Activated T-helper 17 cell treated with anti-CD3 and anti-CD28 coated beads, Interleukin-2, amount 50 U/mL, for 72 hours (primary cell): ENCODE measurements at regions not wholly inside any gene's neighbourhood (a gene's known extent, or its start where the extent isn't known, plus 50 kb on each side); places are given as distances from the start of the nearest gene placed in this dataset.
A peak's percentile ranks its signal among the peaks of the same experiment; 100 is the strongest.

ENCODE experiments used
- ATAC-seq: fragments of 150-1000 bp; cut with Tn5 transposase; replicated peaks from 2 replicates; pipeline ENCODE4 v1.10.0; 2021; ENCODE audit warnings: mild to moderate bottlenecking, moderate library complexity
- H3K27ac Mint-ChIP-seq: one replicate; pipeline ENCODE4 v1.8.0; 2022; ENCODE audit warnings: mixed read lengths
- H3K27me3 Mint-ChIP-seq: one replicate; pipeline ENCODE4 v1.8.0; 2022; ENCODE audit warnings: mixed read lengths
- H3K36me3 Mint-ChIP-seq: one replicate; pipeline ENCODE4 v1.8.0; 2022; ENCODE audit warnings: low read depth, mild to moderate bottlenecking, mixed read lengths
- H3K4me1 Mint-ChIP-seq: one replicate; pipeline ENCODE4 v1.8.0; 2022; ENCODE audit warnings: mixed read lengths
- H3K4me3 Mint-ChIP-seq: one replicate; pipeline ENCODE4 v1.8.0; 2022; ENCODE audit warnings: mild to moderate bottlenecking, mixed read lengths
- H3K9me3 Mint-ChIP-seq: one replicate; pipeline ENCODE4 v1.8.0; 2022; ENCODE audit warnings: mixed read lengths

DNA sequence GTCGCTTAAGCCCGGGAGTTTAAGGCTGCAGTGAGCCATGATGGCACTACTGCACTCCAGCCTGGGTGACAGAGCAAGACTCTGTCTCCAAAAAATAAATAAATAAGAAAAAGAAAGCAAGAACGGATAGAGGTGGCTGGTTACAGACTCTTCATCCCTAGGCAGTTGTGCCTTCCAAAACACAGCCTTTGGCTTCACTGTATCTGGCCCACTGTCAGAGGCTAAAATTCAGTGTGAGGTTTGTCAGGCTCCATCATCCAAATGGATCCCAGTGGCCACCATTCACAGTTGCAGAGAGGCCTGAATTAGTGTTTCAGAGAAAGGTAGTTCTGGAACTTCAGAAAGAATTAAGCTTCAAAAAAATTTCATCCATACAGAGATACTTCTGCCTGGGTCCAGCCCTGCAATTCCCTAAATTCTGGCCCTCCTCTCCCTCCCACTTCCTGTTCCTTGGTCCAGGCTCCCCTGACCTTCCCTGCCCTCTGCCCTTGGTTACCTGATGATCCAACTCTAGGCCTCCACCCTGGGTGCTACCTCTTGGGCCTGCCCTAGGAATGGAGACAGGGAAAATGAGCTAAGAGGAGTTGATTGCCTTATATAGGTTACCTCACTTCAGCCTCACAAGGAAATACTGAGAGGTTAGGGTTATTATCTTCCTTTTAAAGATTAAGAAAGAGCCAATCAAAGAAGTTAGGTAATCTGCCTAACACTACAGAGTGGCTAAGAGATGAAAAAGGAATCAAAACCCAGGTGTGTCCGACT lies 97.2 kb upstream of the SLC44A1 start:
- ATAC-seq = no peak
- Mint-ChIP-seq H3K4me1 (no peaks in the 10 kb centered on the region), H3K4me3 (no peak overlapping the region), H3K27ac (no peak overlapping the region), H3K9me3 (no peaks in the 10 kb centered on the region), H3K36me3 (no peaks in the 10 kb centered on the region), H3K27me3 (peaks cover 3% of the 10 kb centered on the region)

DNA sequence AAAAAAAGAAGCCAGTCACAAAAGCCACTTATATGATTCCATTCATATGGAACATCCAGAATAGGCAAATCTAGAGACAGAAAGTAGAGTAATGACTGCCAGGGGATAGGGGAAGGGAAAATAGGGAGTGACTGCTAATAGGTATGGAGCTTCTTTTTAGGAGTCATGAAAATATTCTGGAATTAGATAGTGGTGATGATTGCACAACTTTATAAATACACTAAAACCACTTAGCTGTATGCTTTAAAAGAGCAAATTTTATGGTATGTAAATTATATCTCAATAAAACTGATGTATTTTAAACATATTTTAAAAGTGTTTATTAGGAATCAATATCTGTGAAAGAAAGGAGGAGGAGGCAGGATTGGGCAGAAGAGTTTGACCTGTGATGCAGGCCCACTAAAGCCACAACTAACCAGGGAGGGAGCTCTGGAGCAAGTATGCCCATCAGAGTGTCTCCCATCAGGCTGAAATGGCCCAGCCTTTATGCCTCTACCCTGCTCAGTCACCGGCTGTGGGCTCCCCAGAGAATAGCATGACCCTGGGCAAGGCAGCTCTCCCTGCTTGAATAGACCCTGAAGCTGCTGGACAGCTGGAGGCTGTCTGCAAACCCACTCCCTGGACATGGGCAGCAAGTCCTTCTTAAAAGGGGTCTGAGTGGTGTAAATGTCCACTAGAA lies 96.0 kb upstream of the SLC44A1 start:
- no peaks in the 10 kb centered on the region for H3K4me1 Mint-ChIP-seq
- no peaks in the 10 kb centered on the region for H3K9me3 Mint-ChIP-seq
- H3K4me3 Mint-ChIP-seq = no peak overlapping the region
- H3K36me3 Mint-ChIP-seq = no peaks in the 10 kb centered on the region
- peaks cover 3% of the 10 kb centered on the region for H3K27me3 Mint-ChIP-seq
- no peak overlapping the region for H3K27ac Mint-ChIP-seq
- no peak for ATAC-seq

DNA sequence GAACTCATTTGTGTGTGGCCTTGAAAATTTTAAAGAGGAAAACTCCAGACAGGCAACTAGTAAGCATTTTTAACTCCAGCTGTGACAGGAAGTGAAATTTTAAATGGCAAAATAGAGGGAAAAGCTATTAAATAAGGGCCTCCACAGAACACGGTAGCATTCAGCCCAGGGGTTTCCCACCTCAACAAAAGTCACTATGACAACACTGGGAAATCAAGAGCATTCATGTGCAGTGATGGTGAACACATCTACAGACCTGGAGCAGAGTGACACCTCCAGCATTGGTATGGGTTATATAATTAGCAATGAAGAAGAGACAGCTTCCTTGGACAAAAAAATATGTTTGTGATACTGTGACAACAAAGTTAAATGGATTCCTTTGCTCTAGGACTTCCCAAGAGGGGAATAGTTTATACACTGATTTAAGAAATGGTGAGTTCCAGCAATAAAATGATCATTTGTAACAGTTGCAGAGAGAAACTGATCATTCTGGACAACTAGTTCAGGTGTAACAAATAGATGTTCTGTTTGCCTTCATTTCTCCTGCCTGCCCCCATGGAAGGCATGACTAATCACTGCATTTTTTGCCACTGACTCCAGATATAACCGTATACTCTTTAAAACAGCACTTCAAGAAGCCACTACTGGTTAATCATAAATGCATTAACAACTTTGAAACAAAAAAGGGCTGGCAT lies 93.3 kb upstream of the SLC44A1 start:
- no peak for ATAC-seq
- H3K27me3 Mint-ChIP-seq = no peaks in the 10 kb centered on the region
- H3K4me3 Mint-ChIP-seq = no peak overlapping the region
- peak overlapping the region; percentile 59 for H3K27ac Mint-ChIP-seq
- no peaks in the 10 kb centered on the region for H3K4me1 Mint-ChIP-seq
- H3K36me3 Mint-ChIP-seq = no peaks in the 10 kb centered on the region
- H3K9me3 Mint-ChIP-seq = no peaks in the 10 kb centered on the region

DNA sequence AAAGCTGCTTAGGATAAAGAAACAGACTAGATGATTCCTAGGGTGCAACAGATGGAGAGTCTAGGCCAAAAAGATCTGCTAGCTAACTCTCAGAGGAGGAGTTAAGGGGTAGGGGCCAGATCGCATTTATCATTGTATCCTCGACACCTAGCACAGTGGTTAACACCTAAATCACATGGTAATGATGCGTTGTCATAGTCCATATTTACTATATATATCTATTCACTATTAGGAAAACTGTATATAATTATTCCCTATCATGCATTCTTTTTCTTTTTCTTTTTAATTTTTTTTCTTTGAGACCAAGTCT lies 92.8 kb upstream of the SLC44A1 start:
- H3K9me3 Mint-ChIP-seq = no peaks in the 10 kb centered on the region
- no peak overlapping the region for H3K4me3 Mint-ChIP-seq
- H3K36me3 Mint-ChIP-seq = no peaks in the 10 kb centered on the region
- no peak overlapping the region for H3K27ac Mint-ChIP-seq
- no peaks in the 10 kb centered on the region for H3K4me1 Mint-ChIP-seq
- H3K27me3 Mint-ChIP-seq = no peaks in the 10 kb centered on the region
- no peak for ATAC-seq

DNA sequence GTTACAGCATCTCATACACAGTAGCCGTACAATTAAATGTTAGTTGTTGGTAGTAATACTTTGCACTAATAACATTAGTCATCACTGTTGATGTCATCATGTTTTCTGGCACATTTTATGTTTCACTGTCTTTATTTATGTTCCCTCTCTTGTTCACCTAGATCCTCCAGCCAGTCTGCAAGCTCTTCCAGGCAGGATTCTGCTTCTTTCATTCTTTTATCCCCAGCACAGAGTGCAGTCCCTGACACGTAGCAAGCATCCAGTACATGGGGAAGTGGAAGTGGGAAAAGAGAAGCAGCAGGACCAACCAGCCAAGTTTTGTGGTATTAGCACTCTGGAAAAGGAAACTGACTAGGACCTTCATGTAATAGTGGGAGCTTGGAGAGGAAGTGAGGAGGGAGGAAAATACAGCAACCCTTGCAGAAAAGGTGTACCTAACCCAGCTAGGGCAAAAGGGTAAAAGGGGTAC lies 89.7 kb upstream of the SLC44A1 start:
- Mint-ChIP-seq H3K27ac (no peak overlapping the region), H3K27me3 (no peaks in the 10 kb centered on the region), H3K9me3 (no peaks in the 10 kb centered on the region), H3K4me1 (no peaks in the 10 kb centered on the region), H3K4me3 (no peak overlapping the region), H3K36me3 (no peaks in the 10 kb centered on the region)
- ATAC-seq = no peak

DNA sequence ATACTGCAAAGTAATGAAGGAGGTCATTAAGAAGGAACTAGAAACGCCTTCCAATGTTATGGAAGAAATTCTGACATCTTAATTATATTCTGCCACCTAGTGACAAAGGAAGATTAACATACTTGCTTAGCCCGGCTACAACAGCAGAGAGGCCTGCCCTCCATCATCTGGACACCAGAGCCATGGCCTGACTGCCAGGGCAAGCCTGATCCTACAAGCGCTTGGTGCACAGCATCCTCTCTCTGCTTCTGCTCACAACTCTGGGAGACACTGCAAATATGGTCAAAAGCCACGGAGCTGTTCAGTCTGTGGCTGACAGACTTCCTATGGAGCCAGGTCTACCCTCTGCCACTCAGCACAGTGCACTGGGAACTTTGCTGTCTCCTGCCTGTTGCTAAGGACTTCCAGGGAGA lies 87.3 kb upstream of the SLC44A1 start:
- no peak overlapping the region for H3K4me3 Mint-ChIP-seq
- H3K36me3 Mint-ChIP-seq = no peaks in the 10 kb centered on the region
- peak; percentile 74 for ATAC-seq
- H3K27ac Mint-ChIP-seq = no peak overlapping the region
- no peaks in the 10 kb centered on the region for H3K27me3 Mint-ChIP-seq
- no peaks in the 10 kb centered on the region for H3K4me1 Mint-ChIP-seq
- H3K9me3 Mint-ChIP-seq = no peaks in the 10 kb centered on the region

DNA sequence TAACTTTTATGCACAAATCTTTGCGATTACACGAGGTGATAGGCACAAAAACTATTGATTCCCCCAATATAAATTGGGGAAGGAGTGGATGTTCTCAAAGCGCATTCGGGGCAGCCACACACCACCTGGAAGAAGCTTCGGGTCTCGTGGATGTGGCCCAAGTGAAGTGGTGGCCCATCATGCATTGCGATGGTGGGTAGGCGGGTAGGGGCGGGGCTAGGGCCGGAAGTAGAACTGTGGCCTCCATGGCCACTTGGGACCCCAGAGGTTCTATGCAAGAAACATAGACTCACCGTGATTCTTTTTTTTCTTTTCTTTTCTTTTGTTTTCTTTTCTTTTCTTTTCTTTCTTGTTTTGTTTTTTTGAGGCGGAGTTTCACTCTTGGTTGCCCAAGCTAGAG lies 86.4 kb upstream of the SLC44A1 start:
- no peak overlapping the region for H3K4me3 Mint-ChIP-seq
- ATAC-seq = no peak
- no peaks in the 10 kb centered on the region for H3K27me3 Mint-ChIP-seq
- no peaks in the 10 kb centered on the region for H3K36me3 Mint-ChIP-seq
- H3K4me1 Mint-ChIP-seq = no peaks in the 10 kb centered on the region
- H3K27ac Mint-ChIP-seq = no peak overlapping the region
- H3K9me3 Mint-ChIP-seq = no peaks in the 10 kb centered on the region

DNA sequence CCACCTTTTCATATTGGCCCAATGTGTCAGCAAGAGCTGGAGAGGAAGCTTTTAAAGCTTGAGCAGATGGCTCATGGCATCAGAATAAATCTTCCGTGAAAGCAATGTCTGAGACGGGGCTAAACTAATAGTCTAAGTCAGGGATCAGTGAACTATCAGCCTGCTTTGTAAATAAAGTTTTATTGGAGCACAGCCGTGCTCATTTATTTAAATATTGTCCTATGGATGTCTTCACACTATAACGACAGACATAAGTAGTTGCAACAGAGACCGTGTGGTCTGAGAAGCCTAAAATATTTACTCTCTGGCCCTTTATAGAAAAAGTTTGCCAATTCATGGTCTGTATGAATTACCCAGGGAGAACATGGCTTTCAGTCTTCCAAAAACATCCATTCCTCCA lies 85.6 kb upstream of the SLC44A1 start:
- H3K27me3 Mint-ChIP-seq = no peaks in the 10 kb centered on the region
- no peak overlapping the region for H3K4me3 Mint-ChIP-seq
- ATAC-seq = no peak
- H3K4me1 Mint-ChIP-seq = no peaks in the 10 kb centered on the region
- no peaks in the 10 kb centered on the region for H3K9me3 Mint-ChIP-seq
- H3K36me3 Mint-ChIP-seq = no peaks in the 10 kb centered on the region
- no peak overlapping the region for H3K27ac Mint-ChIP-seq

DNA sequence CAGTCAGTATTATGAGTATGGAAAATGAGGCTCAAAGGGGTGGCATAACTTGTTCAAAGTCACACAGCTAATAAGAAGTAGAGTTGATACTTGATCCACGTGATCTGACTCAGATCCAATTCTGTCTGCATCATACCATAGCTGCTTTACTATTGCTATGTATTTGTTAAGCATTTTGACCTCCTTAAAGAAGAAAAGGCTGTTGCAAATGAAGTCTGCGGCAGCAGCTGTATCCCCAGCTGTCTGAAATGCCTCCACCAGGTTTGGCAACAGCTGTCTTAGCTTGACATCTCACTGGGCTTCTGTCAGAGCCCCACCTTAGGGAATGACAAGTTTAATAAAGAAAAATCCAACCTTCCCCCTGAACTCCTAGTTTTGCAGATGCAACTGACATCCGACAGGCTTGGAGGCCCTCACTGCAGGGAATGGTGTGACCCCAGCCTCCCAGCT lies 75.6 kb upstream of the SLC44A1 start:
- Mint-ChIP-seq H3K4me1 (no peaks in the 10 kb centered on the region), H3K9me3 (no peaks in the 10 kb centered on the region), H3K4me3 (no peak overlapping the region), H3K27ac (no peak overlapping the region), H3K27me3 (peaks cover 15% of the 10 kb centered on the region), H3K36me3 (no peaks in the 10 kb centered on the region)
- ATAC-seq = no peak

DNA sequence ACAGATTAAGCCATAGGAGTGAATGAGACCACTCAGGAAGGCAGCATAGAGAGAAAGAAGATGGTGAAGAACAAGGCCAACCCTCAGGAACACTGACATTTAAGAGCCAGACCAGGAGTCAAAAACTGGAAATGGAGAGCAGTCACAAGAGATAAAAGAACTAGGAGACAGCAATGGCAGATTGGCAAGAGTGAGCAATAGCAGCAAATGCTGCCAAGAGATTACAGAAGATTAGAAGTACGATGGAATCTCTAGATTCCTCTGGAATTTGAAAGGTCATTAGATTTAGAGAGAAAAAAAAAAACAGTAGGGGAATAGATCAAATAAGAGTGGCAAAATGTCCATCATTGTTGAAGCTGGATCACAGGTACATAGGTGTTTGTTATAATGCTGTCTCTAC lies 73.4 kb upstream of the SLC44A1 start:
- no peak overlapping the region for H3K4me3 Mint-ChIP-seq
- H3K27me3 Mint-ChIP-seq = peaks cover 12% of the 10 kb centered on the region
- no peaks in the 10 kb centered on the region for H3K36me3 Mint-ChIP-seq
- H3K27ac Mint-ChIP-seq = no peak overlapping the region
- H3K9me3 Mint-ChIP-seq = no peaks in the 10 kb centered on the region
- ATAC-seq = no peak
- no peaks in the 10 kb centered on the region for H3K4me1 Mint-ChIP-seq

DNA sequence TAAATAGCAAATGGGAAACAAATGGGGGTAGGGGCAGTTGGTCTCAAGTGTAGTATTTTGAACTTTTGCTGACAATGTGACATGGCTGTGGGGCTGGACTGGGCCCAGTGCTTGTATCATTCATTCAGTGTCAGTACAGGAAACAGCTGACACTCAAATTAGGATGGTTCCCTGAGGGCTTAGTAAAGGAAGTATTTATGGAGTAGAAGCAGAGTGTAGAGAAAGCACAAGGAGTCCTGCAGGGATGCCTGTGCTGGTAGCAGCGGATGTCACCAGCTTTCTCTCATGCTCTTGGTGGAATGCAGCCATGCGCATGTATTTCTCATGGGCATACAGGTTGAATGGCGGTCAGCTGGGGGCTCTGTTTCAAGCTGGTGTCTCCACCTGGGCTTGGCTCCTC lies 72.9 kb upstream of the SLC44A1 start:
- Mint-ChIP-seq H3K9me3 (no peaks in the 10 kb centered on the region), H3K4me3 (no peak overlapping the region)

DNA sequence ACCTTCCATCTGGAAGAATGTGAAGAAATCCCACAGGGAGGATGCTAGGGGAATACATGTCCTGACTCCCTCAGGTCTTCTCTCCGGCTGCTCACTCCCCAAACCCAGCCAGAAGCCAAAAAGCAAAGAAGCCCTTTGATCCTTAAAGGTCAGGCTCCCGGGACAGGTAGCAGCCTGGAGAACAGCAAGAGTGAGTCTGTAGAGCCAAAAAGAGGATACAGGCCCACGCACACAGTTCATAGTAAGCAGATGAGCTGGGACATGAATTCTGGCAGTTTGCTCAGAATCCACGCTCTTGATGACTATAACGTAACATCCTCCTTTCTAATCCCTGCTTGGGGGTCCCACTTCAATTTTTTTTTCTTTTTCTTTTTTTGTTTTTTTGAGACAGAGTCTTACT lies 72.0 kb upstream of the SLC44A1 start:
- H3K36me3 Mint-ChIP-seq = no peaks in the 10 kb centered on the region
- H3K27ac Mint-ChIP-seq = no peak overlapping the region
- no peaks in the 10 kb centered on the region for H3K9me3 Mint-ChIP-seq
- no peaks in the 10 kb centered on the region for H3K4me1 Mint-ChIP-seq
- no peak overlapping the region for H3K4me3 Mint-ChIP-seq
- ATAC-seq = no peak
- H3K27me3 Mint-ChIP-seq = peaks cover 3% of the 10 kb centered on the region

More for the DNA sequence above, 72.9 kb upstream of the SLC44A1 start:
- Mint-ChIP-seq H3K36me3 (no peaks in the 10 kb centered on the region), H3K27ac (no peak overlapping the region), H3K27me3 (peaks cover 10% of the 10 kb centered on the region), H3K4me1 (no peaks in the 10 kb centered on the region)
- no peak for ATAC-seq

DNA sequence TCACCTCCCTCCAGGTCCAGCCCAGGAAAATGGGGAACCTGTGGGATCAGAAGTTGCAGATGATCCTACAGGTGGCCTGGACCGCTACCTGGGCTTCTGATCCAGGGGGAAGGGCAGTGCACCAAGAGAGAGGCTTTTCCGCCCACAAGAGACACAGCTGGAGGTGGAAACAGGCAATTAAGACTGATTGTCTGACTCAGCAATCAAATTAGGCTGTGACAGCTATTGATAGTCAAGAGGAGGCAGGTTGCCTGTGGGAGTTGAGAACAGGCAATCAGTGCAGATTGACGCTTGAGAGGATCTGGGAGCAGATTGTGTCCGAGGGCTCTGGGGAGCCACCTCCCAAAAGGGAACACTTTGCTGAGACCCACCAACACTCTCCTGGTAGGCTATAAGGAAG lies 71.1 kb upstream of the SLC44A1 start:
- no peak overlapping the region for H3K27ac Mint-ChIP-seq
- H3K9me3 Mint-ChIP-seq = no peaks in the 10 kb centered on the region
- no peaks in the 10 kb centered on the region for H3K4me1 Mint-ChIP-seq
- no peaks in the 10 kb centered on the region for H3K36me3 Mint-ChIP-seq
- H3K27me3 Mint-ChIP-seq = no peaks in the 10 kb centered on the region
- no peak overlapping the region for H3K4me3 Mint-ChIP-seq
- no peak for ATAC-seq

DNA sequence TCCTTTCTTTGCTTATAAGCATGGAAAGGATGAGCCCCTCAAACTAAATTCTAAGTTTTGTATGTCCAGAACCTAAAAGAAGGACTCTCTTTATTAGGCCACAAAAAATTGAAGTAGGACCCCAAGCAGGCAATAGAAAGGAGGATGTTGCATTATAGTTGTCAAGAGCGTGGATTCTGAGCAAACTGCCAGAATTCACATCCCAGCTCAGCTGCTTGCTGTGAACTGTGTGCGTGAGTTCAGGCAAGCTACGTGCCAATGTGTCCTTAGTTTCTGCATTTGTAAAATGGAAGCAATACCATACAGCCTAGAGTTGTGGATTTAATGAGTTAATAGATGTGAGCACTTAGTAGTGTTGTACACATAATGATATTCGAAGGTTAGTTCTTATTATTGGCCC lies 70.6 kb upstream of the SLC44A1 start:
- H3K4me1 Mint-ChIP-seq = no peaks in the 10 kb centered on the region
- H3K27me3 Mint-ChIP-seq = no peaks in the 10 kb centered on the region
- H3K9me3 Mint-ChIP-seq = no peaks in the 10 kb centered on the region
- no peak overlapping the region for H3K4me3 Mint-ChIP-seq
- H3K27ac Mint-ChIP-seq = no peak overlapping the region
- H3K36me3 Mint-ChIP-seq = no peaks in the 10 kb centered on the region
- ATAC-seq = no peak

DNA sequence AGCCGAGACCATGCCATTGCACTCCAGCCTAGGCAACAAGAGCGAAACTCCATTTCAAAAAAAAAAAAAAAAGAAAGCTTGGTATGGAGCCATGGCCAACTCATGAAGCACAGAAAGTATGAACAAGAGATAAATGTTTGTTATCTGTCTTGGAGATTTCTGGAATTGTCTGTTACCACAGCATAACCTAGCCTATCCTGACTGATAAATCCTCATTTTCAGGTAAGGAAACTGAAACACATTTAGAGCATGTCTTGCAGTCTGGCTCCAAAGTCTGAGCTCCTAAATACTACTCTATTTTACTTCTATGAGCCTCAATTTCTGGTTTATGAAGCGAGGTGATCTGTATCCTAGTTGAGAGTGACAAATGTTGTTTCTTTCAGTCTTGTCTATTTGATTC lies 68.3 kb upstream of the SLC44A1 start:
- Mint-ChIP-seq H3K36me3 (no peaks in the 10 kb centered on the region), H3K4me1 (no peaks in the 10 kb centered on the region), H3K27me3 (no peaks in the 10 kb centered on the region), H3K9me3 (no peaks in the 10 kb centered on the region), H3K27ac (no peak overlapping the region), H3K4me3 (no peak overlapping the region)
- no peak for ATAC-seq
